BJ (cell line): ENCODE measurements at regions not wholly inside any gene's neighbourhood (a gene's known extent, or its start where the extent isn't known, plus 50 kb on each side); places are given as distances from the start of the nearest gene placed in this dataset.

Experiments
- CTCF ChIA-PET: fragments of 350-600 bp; formaldehyde crosslinking; extraction: SDS; loops from one replicate; lab custom pipeline; 2021; ENCODE audit warnings: antibody characterized with exemption, inconsistent platforms; lab: Yijun Ruan, JAX
- POLR2A ChIA-PET: fragments of 300-600 bp; sonication (Branson Sonifier 250); formaldehyde crosslinking; extraction: SDS; loops from one replicate; lab custom pipeline; 2021; ENCODE audit warnings: antibody characterized with exemption; lab: Charles Lee
- DNase-seq: peaks from one replicate; pipeline ENCODE4 v3.0.0-alpha.2; 2011; ENCODE audit warnings: low read depth
- H3K27me3 ChIP-seq: 2 replicates; pipeline ENCODE4 v1.6.0; 2011; ENCODE audit warnings: low read length; ENCODE audit not compliant: control insufficient read depth, insufficient read depth
- H3K36me3 ChIP-seq: 2 replicates; pipeline ENCODE4 v1.5.1; 2011; ENCODE audit warnings: low read length; ENCODE audit not compliant: control insufficient read depth, insufficient read depth
- H3K4me3 ChIP-seq: 2 replicates; pipeline ENCODE4 v1.5.1; 2011; ENCODE audit warnings: low read depth, mild to moderate bottlenecking, control low read depth, low read length
- TF ChIP-seq, protein P1 (sequence below): IDR thresholded peaks from 2 replicates; pipeline ENCODE4 v1.5.1; 2011; ENCODE audit warnings: low read depth, mild to moderate bottlenecking, control low read depth, inconsistent platforms, low read length, moderate library complexity; ENCODE audit not compliant: insufficient read depth

DNA sequence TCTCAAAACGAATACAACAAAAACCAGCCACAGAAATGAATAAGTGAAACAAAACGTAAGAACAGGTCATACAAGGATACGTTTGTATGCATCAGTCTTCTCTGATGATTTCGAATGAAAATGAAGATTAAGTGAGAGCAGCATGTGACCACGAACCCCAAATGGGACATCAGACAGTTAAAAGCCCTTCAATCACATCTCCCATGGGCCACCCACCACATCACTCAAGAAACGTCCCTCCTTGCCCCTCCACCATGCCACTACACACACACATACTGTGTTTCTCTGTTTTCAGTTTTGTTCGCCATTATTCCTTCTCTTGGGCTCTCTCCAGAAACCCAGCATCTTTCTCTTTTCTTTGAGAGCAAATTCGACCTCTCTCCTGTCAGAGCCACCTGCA lies 355.6 kb upstream of the KAZN start:
- no peaks in the 10 kb centered on the region for H3K36me3 ChIP-seq
- no peaks in the 10 kb centered on the region for H3K27me3 ChIP-seq
- CTCF ChIA-PET = interaction anchor here (1.5 kb wide), 1 partner anchor 9 kb away, joined by 3 read pairs; no protein-coding TSS in a partner anchor
- no peak for DNase-seq
- H3K4me3 ChIP-seq = no peak overlapping the region
- TF ChIP-seq, protein P1, sequence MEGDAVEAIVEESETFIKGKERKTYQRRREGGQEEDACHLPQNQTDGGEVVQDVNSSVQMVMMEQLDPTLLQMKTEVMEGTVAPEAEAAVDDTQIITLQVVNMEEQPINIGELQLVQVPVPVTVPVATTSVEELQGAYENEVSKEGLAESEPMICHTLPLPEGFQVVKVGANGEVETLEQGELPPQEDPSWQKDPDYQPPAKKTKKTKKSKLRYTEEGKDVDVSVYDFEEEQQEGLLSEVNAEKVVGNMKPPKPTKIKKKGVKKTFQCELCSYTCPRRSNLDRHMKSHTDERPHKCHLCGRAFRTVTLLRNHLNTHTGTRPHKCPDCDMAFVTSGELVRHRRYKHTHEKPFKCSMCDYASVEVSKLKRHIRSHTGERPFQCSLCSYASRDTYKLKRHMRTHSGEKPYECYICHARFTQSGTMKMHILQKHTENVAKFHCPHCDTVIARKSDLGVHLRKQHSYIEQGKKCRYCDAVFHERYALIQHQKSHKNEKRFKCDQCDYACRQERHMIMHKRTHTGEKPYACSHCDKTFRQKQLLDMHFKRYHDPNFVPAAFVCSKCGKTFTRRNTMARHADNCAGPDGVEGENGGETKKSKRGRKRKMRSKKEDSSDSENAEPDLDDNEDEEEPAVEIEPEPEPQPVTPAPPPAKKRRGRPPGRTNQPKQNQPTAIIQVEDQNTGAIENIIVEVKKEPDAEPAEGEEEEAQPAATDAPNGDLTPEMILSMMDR = no peak
- POLR2A ChIA-PET = no interaction called here

- H3K36me3 ChIP-seq = no peaks in the 10 kb centered on the region
- H3K4me3 ChIP-seq = no peak overlapping the region
- no peak for DNase-seq
- ChIA-PET POLR2A (no interaction called here), CTCF (interaction anchor here (0.8 kb wide), 1 partner anchor 18 kb away, joined by 3 read pairs; no protein-coding TSS in a partner anchor)
- TF ChIP-seq, protein P1 = no peak
- H3K27me3 ChIP-seq = no peaks in the 10 kb centered on the region
These were observed 352.5 kb upstream of the KAZN start for GRCh38 chr1:14245954-14246353.

- ChIA-PET CTCF (interaction anchor here (0.8 kb wide), 1 partner anchor 19 kb away, joined by 3 read pairs; no protein-coding TSS in a partner anchor), POLR2A (no interaction called here)
- no peak overlapping the region for H3K4me3 ChIP-seq
- TF ChIP-seq, protein P1 = no peak
- DNase-seq = no peak
- H3K36me3 ChIP-seq = no peaks in the 10 kb centered on the region
- no peaks in the 10 kb centered on the region for H3K27me3 ChIP-seq
These were observed 352.0 kb upstream of the KAZN start for GRCh38 chr1:14246471-14246870.

GRCh38 chr1:14247666-14248065 lies 350.8 kb upstream of the KAZN start:
- H3K27me3 ChIP-seq = no peaks in the 10 kb centered on the region
- no peak for DNase-seq
- TF ChIP-seq, protein P1 = no peak
- no peaks in the 10 kb centered on the region for H3K36me3 ChIP-seq
- POLR2A ChIA-PET = no interaction called here
- no peak overlapping the region for H3K4me3 ChIP-seq
- CTCF ChIA-PET = no interaction called here

DNA sequence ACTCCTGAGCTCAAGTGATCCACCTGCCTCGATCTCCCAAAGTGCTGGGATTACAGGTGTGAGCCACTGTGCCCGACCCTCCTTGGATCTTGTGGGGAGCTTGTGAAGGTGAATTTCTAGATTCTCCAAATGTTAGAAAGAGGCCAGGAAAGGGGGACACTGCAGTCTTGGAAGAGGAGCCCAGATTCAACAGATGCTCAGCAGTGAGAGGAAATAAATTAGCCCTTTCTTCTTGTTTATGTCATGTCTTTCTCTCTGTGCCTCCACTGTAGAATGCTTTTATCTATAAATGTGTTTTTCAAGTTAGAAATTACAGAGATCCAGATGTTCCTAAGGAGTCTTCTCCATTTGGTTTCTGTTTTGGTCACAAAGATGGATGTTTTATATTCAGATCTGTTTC lies 346.6 kb upstream of the KAZN start:
- no peaks in the 10 kb centered on the region for H3K27me3 ChIP-seq
- TF ChIP-seq, protein P1 = no peak
- POLR2A ChIA-PET = no interaction called here
- no peak overlapping the region for H3K4me3 ChIP-seq
- no peaks in the 10 kb centered on the region for H3K36me3 ChIP-seq
- CTCF ChIA-PET = interaction anchor here (1.1 kb wide), 1 partner anchor 9 kb away, joined by 3 read pairs; no protein-coding TSS in a partner anchor
- DNase-seq = no peak
